ENCODE measurements at regions not wholly inside any gene's neighbourhood (a gene's known extent, or its start where the extent isn't known, plus 50 kb on each side); places are given as distances from the start of the nearest gene placed in this dataset.
"Not testable (repeated sequence)": the region's sequence is repeated elsewhere in the genome, so short reads cannot be mapped to it uniquely, and the experiment has no call there.

- Histone ChIP-seq H3K18ac (ENCODE audit: insufficient read length, low read depth, low read length) (no peak overlapping the region), H4K20me1 (ENCODE audit: control insufficient read depth, insufficient read depth, insufficient read length) (no peaks in the 10 kb centered on the region), H3K27ac (ENCODE audit: insufficient read length, low read depth, low read length) (no peak overlapping the region), H3K9ac (ENCODE audit: extremely low read depth, insufficient read length, low read length) (no peak overlapping the region), H4K8ac (replicated peaks; ENCODE audit: insufficient read length, low read depth, low read length) (no peak overlapping the region), H3K27me3 (ENCODE audit: insufficient read depth, low read length) (no peaks in the 10 kb centered on the region), H3K4me2 (ENCODE audit: insufficient read depth, insufficient read length, low read length) (no peak overlapping the region), H2BK120ac (ENCODE audit: low read depth, low read length, poor library complexity, severe bottlenecking) (no peak overlapping the region), H3K56ac (ENCODE audit: insufficient read length, low read depth, low read length) (no peak overlapping the region), H2BK20ac (ENCODE audit: low read depth, low read length, poor library complexity, severe bottlenecking) (no peak overlapping the region), H3K14ac (ENCODE audit: insufficient read depth, low read length) (no peak overlapping the region), H4K91ac (ENCODE audit: insufficient read length, low read depth, low read length) (no peak overlapping the region), H2AFZ (ENCODE audit: low read length) (no peak overlapping the region), H3T11ph (ENCODE audit: low read length) (no peak overlapping the region), H2BK12ac (ENCODE audit: insufficient read length, low read depth, low read length) (no peak overlapping the region), H3K9me3 (ENCODE audit: control insufficient read depth, low read depth, low read length) (no peaks in the 10 kb centered on the region), H3K23me2 (ENCODE audit: insufficient read length, low read depth, low read length, poor library complexity, severe bottlenecking) (no peaks in the 10 kb centered on the region), H3K4me1 (ENCODE audit: insufficient read depth, low read length) (no peaks in the 10 kb centered on the region), H3K79me1 (ENCODE audit: insufficient read depth, low read depth, low read length, poor library complexity, severe bottlenecking) (no peaks in the 10 kb centered on the region), H2BK5ac (ENCODE audit: insufficient read length, low read length) (no peak overlapping the region), H3K4ac (ENCODE audit: low read depth, low read length) (no peak overlapping the region), H4K5ac (ENCODE audit: insufficient read length, low read depth, low read length) (no peak overlapping the region), H2AK5ac (ENCODE audit: insufficient read length, low read length) (no peak overlapping the region), H3K79me2 (ENCODE audit: insufficient read depth, low read length) (no peaks in the 10 kb centered on the region), H3K23ac (ENCODE audit: insufficient read length, low read depth, low read length) (no peak overlapping the region), H2BK15ac (ENCODE audit: low read depth, low read length) (no peak overlapping the region)
- no peaks in the 10 kb centered on the region; the same call in 1 of the 2 replicates for H3K27me3 Mint-ChIP-seq (ENCODE audit: low read depth)
- H3K4me3 Mint-ChIP-seq, result no peak overlapping the region
- H3K9me3 Mint-ChIP-seq, result no peaks in the 10 kb centered on the region
- H3K36me3 Mint-ChIP-seq (ENCODE audit: insufficient read depth in 1 of 3, low read depth in 3 of 3), result no peaks in the 10 kb centered on the region
- no peak for DNase-seq
- peaks cover 8% of the 10 kb centered on the region in 2 experiments; a peak in 3 of 4 replicates for H3K4me1 Mint-ChIP-seq
- TF ChIP-seq, protein P1, sequence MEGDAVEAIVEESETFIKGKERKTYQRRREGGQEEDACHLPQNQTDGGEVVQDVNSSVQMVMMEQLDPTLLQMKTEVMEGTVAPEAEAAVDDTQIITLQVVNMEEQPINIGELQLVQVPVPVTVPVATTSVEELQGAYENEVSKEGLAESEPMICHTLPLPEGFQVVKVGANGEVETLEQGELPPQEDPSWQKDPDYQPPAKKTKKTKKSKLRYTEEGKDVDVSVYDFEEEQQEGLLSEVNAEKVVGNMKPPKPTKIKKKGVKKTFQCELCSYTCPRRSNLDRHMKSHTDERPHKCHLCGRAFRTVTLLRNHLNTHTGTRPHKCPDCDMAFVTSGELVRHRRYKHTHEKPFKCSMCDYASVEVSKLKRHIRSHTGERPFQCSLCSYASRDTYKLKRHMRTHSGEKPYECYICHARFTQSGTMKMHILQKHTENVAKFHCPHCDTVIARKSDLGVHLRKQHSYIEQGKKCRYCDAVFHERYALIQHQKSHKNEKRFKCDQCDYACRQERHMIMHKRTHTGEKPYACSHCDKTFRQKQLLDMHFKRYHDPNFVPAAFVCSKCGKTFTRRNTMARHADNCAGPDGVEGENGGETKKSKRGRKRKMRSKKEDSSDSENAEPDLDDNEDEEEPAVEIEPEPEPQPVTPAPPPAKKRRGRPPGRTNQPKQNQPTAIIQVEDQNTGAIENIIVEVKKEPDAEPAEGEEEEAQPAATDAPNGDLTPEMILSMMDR (conservative IDR thresholded peaks at IDR 0.05), result no peak
- H3K27ac Mint-ChIP-seq, result no peak overlapping the region
Observed at GRCh38 chr6:16894301-16894700, 133.0 kb upstream of the ATXN1 start.

DNA sequence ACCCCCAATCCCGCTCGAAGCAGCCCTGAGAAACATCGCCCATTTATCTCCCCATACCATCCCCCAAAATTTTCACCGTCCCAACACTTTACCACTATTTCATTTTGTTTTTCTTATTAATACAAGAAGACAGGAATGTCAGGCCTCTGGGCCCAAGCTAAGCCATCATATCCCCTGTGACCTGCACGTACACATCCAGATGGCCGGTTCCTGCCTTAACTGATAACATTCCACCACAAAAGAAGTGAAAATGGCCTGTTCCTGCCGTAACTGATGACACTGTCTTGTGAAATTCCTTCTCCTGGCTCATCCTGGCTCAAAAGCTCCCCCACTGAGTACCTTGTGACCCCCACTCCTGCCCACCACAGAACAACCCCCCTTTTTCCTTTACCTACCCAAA, 129.8 kb upstream of the ATXN1 start:
- not testable (repeated sequence) for H3K4me1 Mint-ChIP-seq; H3K4me2 ChIP-seq (ENCODE audit: insufficient read depth, insufficient read length, low read length); H2BK20ac ChIP-seq (ENCODE audit: low read depth, low read length, poor library complexity, severe bottlenecking); H3K14ac ChIP-seq (ENCODE audit: insufficient read depth, low read length); H3K27me3 ChIP-seq (ENCODE audit: insufficient read depth, low read length); H4K20me1 ChIP-seq (ENCODE audit: control insufficient read depth, insufficient read depth, insufficient read length); H3K23me2 ChIP-seq (ENCODE audit: insufficient read length, low read depth, low read length, poor library complexity, severe bottlenecking); H2AFZ ChIP-seq (ENCODE audit: low read length); H3K4ac ChIP-seq (ENCODE audit: low read depth, low read length); H2BK5ac ChIP-seq (ENCODE audit: insufficient read length, low read length); H3K9ac ChIP-seq (ENCODE audit: extremely low read depth, insufficient read length, low read length); H2BK12ac ChIP-seq (ENCODE audit: insufficient read length, low read depth, low read length); DNase-seq; H4K8ac ChIP-seq (replicated peaks; ENCODE audit: insufficient read length, low read depth, low read length); H3K79me1 ChIP-seq (ENCODE audit: insufficient read depth, low read depth, low read length, poor library complexity, severe bottlenecking); H3K27me3 Mint-ChIP-seq (ENCODE audit: low read depth); H3K79me2 ChIP-seq (ENCODE audit: insufficient read depth, low read length); H4K91ac ChIP-seq (ENCODE audit: insufficient read length, low read depth, low read length); H3K4me3 Mint-ChIP-seq; H3K27ac ChIP-seq (ENCODE audit: insufficient read length, low read depth, low read length); H2BK15ac ChIP-seq (ENCODE audit: low read depth, low read length); H4K5ac ChIP-seq (ENCODE audit: insufficient read length, low read depth, low read length); H2BK120ac ChIP-seq (ENCODE audit: low read depth, low read length, poor library complexity, severe bottlenecking); H3T11ph ChIP-seq (ENCODE audit: low read length); H2AK5ac ChIP-seq (ENCODE audit: insufficient read length, low read length); H3K56ac ChIP-seq (ENCODE audit: insufficient read length, low read depth, low read length); H3K18ac ChIP-seq (ENCODE audit: insufficient read length, low read depth, low read length); H3K4me1 ChIP-seq (ENCODE audit: insufficient read depth, low read length); H3K23ac ChIP-seq (ENCODE audit: insufficient read length, low read depth, low read length); H3K9me3 ChIP-seq (ENCODE audit: control insufficient read depth, low read depth, low read length)
- WGBS (ENCODE audit: extremely low coverage, insufficient read length, low lambda C conversion rate), result no CpG with 5 or more reads among the region's 7 CpGs
- Mint-ChIP-seq H3K9me3 (peaks cover 16 to 17% of the 10 kb centered on the region in 2 experiments), H3K27ac (peak overlapping the region in 1 of 3 experiments; percentile 36; a peak in 1 of 7 replicates), H3K36me3 (ENCODE audit: insufficient read depth in 1 of 3, low read depth in 3 of 3) (peaks cover 8 to 16% (median 14%) of the 10 kb centered on the region in 3 experiments)
